ENCODE measurements at regions not wholly inside any gene's neighbourhood (a gene's known extent, or its start where the extent isn't known, plus 50 kb on each side); places are given as distances from the start of the nearest gene placed in this dataset.
"Not testable (repeated sequence)": the region's sequence is repeated elsewhere in the genome, so short reads cannot be mapped to it uniquely, and the experiment has no call there.

DNA sequence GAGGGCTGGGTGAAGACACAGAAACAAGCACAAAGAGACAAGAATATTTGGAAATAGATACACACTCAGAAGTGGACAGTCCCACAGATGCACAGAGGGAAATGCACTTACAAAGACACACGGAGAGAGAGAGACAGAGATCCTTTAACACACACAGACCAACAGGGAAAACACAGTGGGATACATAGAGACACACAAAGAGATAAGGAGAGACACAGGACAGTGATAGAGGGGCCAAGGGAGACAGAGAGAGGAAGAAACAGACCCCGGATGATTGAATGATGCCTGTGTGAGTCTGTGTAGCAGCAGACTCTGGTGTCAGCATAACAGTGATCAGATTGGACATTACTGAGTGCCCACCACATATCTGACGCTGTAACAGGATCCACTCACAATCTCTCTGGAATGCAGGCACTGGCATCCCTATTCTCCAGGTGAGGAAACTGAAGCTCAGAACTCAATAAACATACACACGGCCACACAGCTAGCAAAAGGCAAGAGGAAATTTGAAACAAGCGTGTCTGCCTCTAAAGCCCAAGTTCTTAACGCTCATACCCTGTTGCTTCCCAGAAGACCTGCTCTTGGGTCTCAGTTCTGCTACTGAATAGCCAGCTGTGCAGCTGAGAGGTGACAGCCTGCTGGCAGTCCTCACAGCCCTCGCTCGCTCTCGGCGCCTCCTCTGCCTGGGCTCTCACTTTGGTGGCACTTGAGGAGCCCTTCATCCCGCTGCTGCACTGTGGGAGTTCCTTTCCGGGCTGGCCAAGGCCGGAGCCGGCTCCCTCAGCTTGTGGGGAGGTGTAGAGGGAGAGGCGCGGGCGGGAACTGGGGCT is 186.3 kb upstream of the NLRP1 start:
- Histone ChIP-seq H3K4me3 (no peak overlapping the region), H3K27ac (no peak overlapping the region), H3K9me3 (no peaks in the 10 kb centered on the region), H3K4me1 (peaks cover 0 to 8% (median 0%) of the 10 kb centered on the region in 6 donors), H3K27me3 (replicated peaks in 1 of 7) (peaks cover 0 to 78% (median 0%) of the 10 kb centered on the region in 7 donors), H3K36me3 (no peaks in the 10 kb centered on the region)
- 14 to 86% (median 65%) methylated on average over 9 to 17 of the region's 17 CpGs for WGBS, 5 donors
- TF ChIP-seq POLR2AphosphoS5 (IDR thresholded peaks at IDR 0.05) = no peak
- TF ChIP-seq, protein P1, sequence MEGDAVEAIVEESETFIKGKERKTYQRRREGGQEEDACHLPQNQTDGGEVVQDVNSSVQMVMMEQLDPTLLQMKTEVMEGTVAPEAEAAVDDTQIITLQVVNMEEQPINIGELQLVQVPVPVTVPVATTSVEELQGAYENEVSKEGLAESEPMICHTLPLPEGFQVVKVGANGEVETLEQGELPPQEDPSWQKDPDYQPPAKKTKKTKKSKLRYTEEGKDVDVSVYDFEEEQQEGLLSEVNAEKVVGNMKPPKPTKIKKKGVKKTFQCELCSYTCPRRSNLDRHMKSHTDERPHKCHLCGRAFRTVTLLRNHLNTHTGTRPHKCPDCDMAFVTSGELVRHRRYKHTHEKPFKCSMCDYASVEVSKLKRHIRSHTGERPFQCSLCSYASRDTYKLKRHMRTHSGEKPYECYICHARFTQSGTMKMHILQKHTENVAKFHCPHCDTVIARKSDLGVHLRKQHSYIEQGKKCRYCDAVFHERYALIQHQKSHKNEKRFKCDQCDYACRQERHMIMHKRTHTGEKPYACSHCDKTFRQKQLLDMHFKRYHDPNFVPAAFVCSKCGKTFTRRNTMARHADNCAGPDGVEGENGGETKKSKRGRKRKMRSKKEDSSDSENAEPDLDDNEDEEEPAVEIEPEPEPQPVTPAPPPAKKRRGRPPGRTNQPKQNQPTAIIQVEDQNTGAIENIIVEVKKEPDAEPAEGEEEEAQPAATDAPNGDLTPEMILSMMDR (IDR thresholded peaks at IDR 0.05 in 8 of 11, conservative IDR thresholded peaks at IDR 0.05 in 3 of 11) = no peak
- no peak for TF ChIP-seq POLR2A (IDR thresholded peaks at IDR 0.05)
- intact Hi-C loops (cut with DNase I; ENCODE audit: low total_unique reads) = no loop called here
- DNase-seq = no peak

DNA sequence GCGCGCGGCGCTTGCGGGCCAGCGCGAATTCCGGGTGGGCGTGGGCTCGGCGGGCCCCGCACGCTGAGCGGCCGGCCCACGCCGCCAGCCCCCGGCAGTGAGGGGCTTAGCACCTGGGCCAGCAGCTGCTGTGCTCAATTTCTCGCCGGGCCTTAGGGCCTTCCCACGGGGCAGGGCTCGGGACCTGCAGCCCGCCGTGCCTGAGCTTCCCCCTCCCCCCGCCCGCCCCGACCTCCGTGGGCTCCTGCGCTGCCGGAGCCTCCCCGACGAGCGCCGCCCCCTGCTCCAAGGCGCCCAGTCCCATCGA is 186.9 kb upstream of the NLRP1 start:
- 9 to 97% (median 75%) methylated on average over 22 to 36 of the region's 36 CpGs; no CpG with 5 or more reads in 1 of the 5 donors for WGBS, 5 donors
- H3K27ac ChIP-seq; H3K9me3 ChIP-seq; DNase-seq; H3K36me3 ChIP-seq; H3K4me1 ChIP-seq; intact Hi-C loops (cut with DNase I; ENCODE audit: low total_unique reads); H3K4me3 ChIP-seq: not testable (repeated sequence)
- peaks cover 0 to 73% (median 0%) of the 10 kb centered on the region in 7 donors for H3K27me3 ChIP-seq (replicated peaks in 1 of 7)

DNA sequence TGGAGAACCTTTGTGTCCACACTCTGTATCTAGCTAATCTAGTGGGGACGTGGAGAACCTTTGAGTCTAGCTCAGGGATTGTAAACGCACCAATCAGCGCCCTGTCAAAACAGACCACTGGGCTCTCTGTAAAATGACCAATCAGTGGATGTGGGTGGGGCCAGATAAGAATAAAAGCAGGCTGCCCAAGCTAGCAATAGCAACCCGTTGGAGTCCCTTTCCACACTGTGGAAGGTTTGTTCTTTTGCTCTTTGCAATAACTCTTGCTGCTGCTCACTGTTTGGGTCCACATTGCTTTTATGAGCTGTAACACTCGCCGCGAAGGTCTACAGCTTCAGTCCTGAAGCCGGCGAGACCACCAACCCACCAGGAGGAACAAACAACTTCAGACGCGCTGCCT is 187.7 kb upstream of the NLRP1 start:
- H3K27ac ChIP-seq; H3K9me3 ChIP-seq; DNase-seq; H3K4me1 ChIP-seq; intact Hi-C loops (cut with DNase I; ENCODE audit: low total_unique reads); H3K4me3 ChIP-seq; H3K36me3 ChIP-seq: not testable (repeated sequence)
- peaks cover 0 to 65% (median 0%) of the 10 kb centered on the region in 7 donors for H3K27me3 ChIP-seq (replicated peaks in 1 of 7)
- 68 to 93% (median 79%) methylated on average over 10 to 11 of the region's 11 CpGs for WGBS, 5 donors

DNA sequence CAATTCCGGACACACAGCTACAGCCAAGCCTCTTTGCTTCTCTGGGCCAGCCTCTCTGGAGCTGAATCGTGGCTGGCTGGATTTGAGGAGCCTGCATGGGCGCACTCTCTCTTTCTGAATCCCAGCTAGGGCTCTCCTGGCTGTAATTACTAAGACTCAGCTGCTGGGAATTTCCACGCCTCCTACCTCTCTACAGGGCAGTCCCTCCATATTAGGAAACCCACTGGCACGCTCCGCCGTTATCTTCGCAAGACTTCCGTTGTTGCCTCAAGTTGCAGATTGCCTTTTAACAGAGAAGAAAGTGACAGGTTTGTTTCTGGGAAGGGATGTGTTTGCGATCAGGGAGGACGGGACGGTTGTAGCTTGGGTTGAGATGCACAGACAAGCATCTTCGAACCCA is 188.4 kb upstream of the NLRP1 start:
- peaks cover 0 to 8% (median 0%) of the 10 kb centered on the region in 6 donors for H3K4me1 ChIP-seq
- H3K27ac ChIP-seq = no peak overlapping the region
- H3K36me3 ChIP-seq = no peaks in the 10 kb centered on the region
- peaks cover 0 to 63% (median 0%) of the 10 kb centered on the region in 7 donors for H3K27me3 ChIP-seq (replicated peaks in 1 of 7)
- intact Hi-C loops (cut with DNase I; ENCODE audit: low total_unique reads) = no loop called here
- no peaks in the 10 kb centered on the region for H3K9me3 ChIP-seq
- no peak for DNase-seq
- WGBS, 5 donors = 67 to 87% (median 78%) methylated on average over 13 of the region's 13 CpGs
- no peak for TF ChIP-seq POLR2A (IDR thresholded peaks at IDR 0.05)
- TF ChIP-seq, protein P1 (IDR thresholded peaks at IDR 0.05 in 8 of 11, conservative IDR thresholded peaks at IDR 0.05 in 3 of 11) = no peak
- no peak for TF ChIP-seq POLR2AphosphoS5 (IDR thresholded peaks at IDR 0.05)
- H3K4me3 ChIP-seq = no peak overlapping the region

DNA sequence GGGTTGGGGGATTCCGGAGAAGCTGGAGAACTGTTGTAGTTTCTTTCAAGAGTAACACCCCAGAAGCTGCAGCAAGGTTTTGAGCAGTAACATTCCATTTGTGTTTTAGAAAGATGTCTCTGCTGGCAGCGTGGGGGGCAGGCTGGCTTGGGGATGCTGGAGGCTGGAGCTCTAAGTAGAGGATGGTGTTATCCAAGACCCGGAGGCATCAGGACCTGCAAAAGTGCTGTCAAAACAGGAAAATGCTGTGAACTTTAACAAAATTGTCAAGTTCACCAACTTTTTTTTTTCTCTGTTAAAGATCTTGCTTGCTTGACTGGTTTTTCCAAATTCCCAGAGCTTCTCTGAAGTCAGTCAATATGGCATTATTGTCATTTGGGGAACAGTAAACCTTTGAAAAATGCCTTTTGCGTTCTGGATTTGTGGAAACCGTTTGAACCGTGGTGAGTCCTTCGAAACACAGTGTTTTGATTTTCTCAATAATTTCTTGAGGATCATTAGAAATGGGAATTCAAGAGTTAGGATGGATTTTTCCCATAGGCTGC is 189.6 kb upstream of the NLRP1 start:
- TF ChIP-seq POLR2AphosphoS5 (IDR thresholded peaks at IDR 0.05) (no peak), POLR2A (IDR thresholded peaks at IDR 0.05) (no peak)
- TF ChIP-seq, protein P1 (IDR thresholded peaks at IDR 0.05 in 8 of 11, conservative IDR thresholded peaks at IDR 0.05 in 3 of 11) = no peak
- WGBS, 5 donors = 68 to 91% (median 74%) methylated on average over 7 of the region's 7 CpGs

More for the DNA sequence above, 189.6 kb upstream of the NLRP1 start:
- Histone ChIP-seq H3K27me3 (replicated peaks in 1 of 7) (peaks cover 0 to 51% (median 0%) of the 10 kb centered on the region in 7 donors), H3K4me1 (peaks cover 0 to 8% (median 0%) of the 10 kb centered on the region in 6 donors), H3K4me3 (no peak overlapping the region), H3K9me3 (no peaks in the 10 kb centered on the region), H3K36me3 (no peaks in the 10 kb centered on the region), H3K27ac (no peak overlapping the region)
- no peak for DNase-seq
- intact Hi-C loops (cut with DNase I; ENCODE audit: low total_unique reads) = no loop called here

All from spleen (tissue), 11 donors.